HEK293T (cell line): ENCODE measurements at regions not wholly inside any gene's neighbourhood (a gene's known extent, or its start where the extent isn't known, plus 50 kb on each side); places are given as distances from the start of the nearest gene placed in this dataset.

Source experiments
- CTCF ChIA-PET: fragments of 350-600 bp; formaldehyde crosslinking; extraction: SDS; loops from one replicate; lab custom pipeline; 2021; ENCODE audit warnings: antibody characterized with exemption, inconsistent platforms; lab: Yijun Ruan, JAX
- POLR2A ChIA-PET: fragments of 350-600 bp; formaldehyde crosslinking; extraction: SDS; loops from one replicate; lab custom pipeline; 2020; ENCODE audit warnings: antibody characterized with exemption, inconsistent platforms; lab: Yijun Ruan, JAX
- DNase-seq: peaks from one replicate; pipeline ENCODE4 v3.0.0; 2012; ENCODE audit warnings: mixed read lengths; ENCODE audit errors: extremely low spot score
- ARNT ChIP-seq: fragments of 450-650 bp; IDR thresholded peaks from 2 replicates; pipeline ENCODE4 v1.6.1; 2017; ENCODE audit warnings: mild to moderate bottlenecking
- BHLHE40 ChIP-seq: fragments of 450-650 bp; IDR thresholded peaks from 2 replicates; pipeline ENCODE4 v1.6.1; 2016; ENCODE audit warnings: mild to moderate bottlenecking, moderate library complexity, borderline replicate concordance
- CTBP1 ChIP-seq: fragments of 450-650 bp; IDR thresholded peaks from 2 replicates; pipeline ENCODE4 v1.6.1; 2016; ENCODE audit warnings: borderline replicate concordance
- ELF4 ChIP-seq: fragments of 450-650 bp; IDR thresholded peaks from 2 replicates; pipeline ENCODE4 v1.6.1; 2017; ENCODE audit warnings: antibody characterized with exemption
- FOXA1 ChIP-seq: fragments of 450-650 bp; IDR thresholded peaks from 2 replicates; pipeline ENCODE4 v1.6.1; 2016; ENCODE audit warnings: mild to moderate bottlenecking
- FOXK2 ChIP-seq: fragments of 450-650 bp; IDR thresholded peaks from 2 replicates; pipeline ENCODE4 v1.6.1; 2016; ENCODE audit warnings: mild to moderate bottlenecking
- FOXM1 ChIP-seq: fragments of 450-650 bp; IDR thresholded peaks from 2 replicates; pipeline ENCODE4 v1.6.1; 2017; ENCODE audit warnings: mild to moderate bottlenecking, borderline replicate concordance
- HDGF ChIP-seq: fragments of 450-650 bp; IDR thresholded peaks from 2 replicates; pipeline ENCODE4 v1.6.1; 2017; ENCODE audit warnings: antibody characterized with exemption, borderline replicate concordance
- L3MBTL2 ChIP-seq: fragments of 450-650 bp; conservative IDR thresholded peaks from 2 replicates; pipeline ENCODE4 v1.6.1; 2016; ENCODE audit warnings: mild to moderate bottlenecking
- LEF1 ChIP-seq: fragments of 450-650 bp; IDR thresholded peaks from 2 replicates; pipeline ENCODE4 v1.6.1; 2017; ENCODE audit warnings: mild to moderate bottlenecking, borderline replicate concordance
- NFRKB ChIP-seq: fragments of 450-650 bp; IDR thresholded peaks from 2 replicates; pipeline ENCODE4 v1.6.1; 2016; ENCODE audit warnings: mild to moderate bottlenecking, moderate library complexity
- SP1 ChIP-seq: fragments of 450-650 bp; IDR thresholded peaks from 2 replicates; pipeline ENCODE4 v1.6.1; 2017
- SUZ12 ChIP-seq: fragments of 450-650 bp; IDR thresholded peaks from 2 replicates; pipeline ENCODE4 v1.6.1; 2016; ENCODE audit warnings: mild to moderate bottlenecking
- TARDBP ChIP-seq: fragments of 450-650 bp; IDR thresholded peaks from 2 replicates; pipeline ENCODE4 v1.6.1; 2016
- ZNF384 ChIP-seq: fragments of 450-650 bp; IDR thresholded peaks from 2 replicates; pipeline ENCODE4 v1.6.1; 2016
- TF ChIP-seq, protein P1 (sequence below): fragments of 450-650 bp; IDR thresholded peaks from 2 replicates; pipeline ENCODE4 v1.6.1; 2016

DNA sequence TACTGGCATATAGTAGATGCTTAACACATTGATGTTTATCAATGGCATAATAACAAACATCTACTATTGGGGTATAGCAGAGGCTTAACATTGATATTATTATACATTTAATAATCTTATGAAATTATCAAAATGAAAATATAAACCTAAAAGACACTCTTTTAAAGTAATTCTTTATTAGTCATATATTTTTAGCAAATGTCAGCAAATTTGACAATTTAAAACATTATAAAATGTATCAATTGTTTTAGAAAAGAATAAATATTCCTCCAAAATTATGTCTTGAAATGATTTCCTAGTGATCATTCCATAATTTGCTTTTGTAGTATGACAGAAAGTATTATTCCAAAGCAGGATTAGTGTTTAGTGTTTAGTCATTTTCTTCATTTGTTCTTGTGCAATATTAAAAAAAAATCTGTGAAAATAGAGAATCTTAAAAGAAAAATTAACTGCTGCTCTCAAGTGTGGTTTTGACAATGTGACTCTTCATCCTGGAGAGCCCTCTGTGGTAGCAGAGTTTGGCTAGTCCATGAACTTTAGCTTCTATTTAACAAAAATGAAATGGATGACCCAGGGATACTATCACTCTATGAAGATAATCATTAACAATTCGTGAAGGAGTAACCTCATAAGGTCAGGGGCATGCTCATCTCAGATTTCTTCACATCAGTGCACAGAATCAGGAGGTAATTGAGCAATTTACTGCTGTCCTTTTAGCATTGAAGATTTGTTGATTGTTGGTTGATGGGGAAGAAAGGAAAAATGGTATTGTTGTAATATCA lies 1018.5 kb downstream of the LRFN5 start:
- no peak for DNase-seq
- ChIA-PET CTCF (no interaction called here), POLR2A (no interaction called here)
- TF ChIP-seq ELF4 (no peak), SP1 (no peak), LEF1 (no peak), HDGF (no peak), ZNF384 (no peak), NFRKB (no peak)

GRCh38 chr14:42617005-42617404 lies 1010.3 kb downstream of the LRFN5 start:
- POLR2A ChIA-PET = no interaction called here
- TF ChIP-seq FOXM1 (no peak), ARNT (no peak), BHLHE40 (no peak), HDGF (no peak), ZNF384 (no peak), FOXK2 (no peak), ELF4 (no peak), L3MBTL2 (no peak), SP1 (no peak)
- TF ChIP-seq, protein P1, sequence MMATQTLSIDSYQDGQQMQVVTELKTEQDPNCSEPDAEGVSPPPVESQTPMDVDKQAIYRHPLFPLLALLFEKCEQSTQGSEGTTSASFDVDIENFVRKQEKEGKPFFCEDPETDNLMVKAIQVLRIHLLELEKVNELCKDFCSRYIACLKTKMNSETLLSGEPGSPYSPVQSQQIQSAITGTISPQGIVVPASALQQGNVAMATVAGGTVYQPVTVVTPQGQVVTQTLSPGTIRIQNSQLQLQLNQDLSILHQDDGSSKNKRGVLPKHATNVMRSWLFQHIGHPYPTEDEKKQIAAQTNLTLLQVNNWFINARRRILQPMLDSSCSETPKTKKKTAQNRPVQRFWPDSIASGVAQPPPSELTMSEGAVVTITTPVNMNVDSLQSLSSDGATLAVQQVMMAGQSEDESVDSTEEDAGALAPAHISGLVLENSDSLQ = no peak
- DNase-seq = no peak
- CTCF ChIA-PET = no interaction called here

DNA sequence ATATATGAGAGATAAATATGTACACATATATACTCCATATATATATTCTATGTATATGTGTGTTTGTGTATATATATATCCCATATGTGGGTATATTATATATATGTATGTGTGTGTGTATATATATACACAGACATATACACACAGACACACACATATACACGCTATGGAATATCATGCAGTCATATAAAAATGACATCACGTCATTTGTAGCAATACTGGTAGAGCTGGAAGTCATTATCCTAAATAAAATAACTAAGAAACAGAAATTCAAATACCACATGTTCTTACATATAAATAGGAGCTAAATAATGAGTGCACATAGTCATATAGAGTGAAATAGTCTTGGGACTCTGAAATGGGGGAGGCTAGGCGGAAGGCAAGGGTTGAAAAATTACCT lies 1000.2 kb downstream of the LRFN5 start:
- no peak for TF ChIP-seq HDGF
- no peak for TF ChIP-seq FOXK2
- no peak for TF ChIP-seq SUZ12
- no peak for TF ChIP-seq CTBP1
- TF ChIP-seq NFRKB = no peak
- TF ChIP-seq L3MBTL2 = no peak
- TF ChIP-seq, protein P1 = no peak
- TF ChIP-seq FOXM1 = no peak
- no peak for TF ChIP-seq LEF1
- TF ChIP-seq SP1 = no peak
- no peak for TF ChIP-seq FOXA1
- no peak for TF ChIP-seq BHLHE40
- TF ChIP-seq ELF4 = no peak
- TF ChIP-seq ZNF384 = no peak
- TF ChIP-seq ARNT = no peak
- TF ChIP-seq TARDBP = no peak
- DNase-seq = no peak
- ChIA-PET POLR2A (no interaction called here), CTCF (no interaction called here)

DNA sequence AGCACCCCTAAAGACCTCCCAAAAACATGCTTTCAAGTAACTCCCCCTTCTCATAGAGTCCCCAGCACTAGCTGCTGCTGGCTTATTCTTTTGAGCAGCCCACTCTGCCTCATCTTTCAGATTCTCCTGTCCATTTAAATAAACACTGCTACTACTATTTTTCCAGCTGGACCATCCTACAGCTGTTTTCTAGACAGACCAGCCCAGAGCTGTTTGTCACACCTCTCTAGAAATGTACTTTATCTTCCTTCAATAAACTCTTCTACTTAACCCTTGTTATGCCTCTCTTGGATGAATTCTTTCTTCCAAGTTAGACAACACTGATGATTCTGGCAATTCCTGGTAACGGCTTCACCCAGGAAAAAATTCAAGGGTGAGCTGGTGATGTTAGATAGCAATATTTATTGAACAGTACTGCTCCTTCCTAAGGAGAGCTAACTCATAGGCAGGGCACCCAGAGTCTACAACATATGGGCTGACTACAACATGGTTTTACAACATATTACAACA lies 995.7 kb downstream of the LRFN5 start:
- TF ChIP-seq FOXM1 (no peak), ARNT (no peak), SUZ12 (no peak), BHLHE40 (no peak), ELF4 (no peak), FOXA1 (no peak), L3MBTL2 (no peak), LEF1 (no peak)
- TF ChIP-seq, protein P1 = no peak
- DNase-seq = no peak
- CTCF ChIA-PET = no interaction called here
- POLR2A ChIA-PET = no interaction called here

- no peak for DNase-seq
- ChIA-PET CTCF (no interaction called here), POLR2A (no interaction called here)
- TF ChIP-seq HDGF (no peak), LEF1 (no peak), FOXA1 (no peak), TARDBP (no peak), L3MBTL2 (no peak), FOXK2 (no peak), FOXM1 (no peak), CTBP1 (no peak), SUZ12 (no peak), BHLHE40 (no peak), ELF4 (no peak), NFRKB (no peak), ZNF384 (no peak), SP1 (no peak), ARNT (no peak)
- TF ChIP-seq, protein P1 = no peak
Measured at GRCh38 chr14:42572032-42572431, 965.4 kb downstream of the LRFN5 start.

GRCh38 chr14:42569227-42569626 lies 962.6 kb downstream of the LRFN5 start:
- no peak for DNase-seq
- ChIA-PET POLR2A (no interaction called here), CTCF (no interaction called here)
- TF ChIP-seq FOXA1 (no peak), TARDBP (no peak), ELF4 (no peak), ARNT (no peak), HDGF (no peak), SP1 (no peak), BHLHE40 (no peak), NFRKB (no peak), ZNF384 (no peak), FOXM1 (no peak), FOXK2 (no peak), SUZ12 (no peak), CTBP1 (no peak), LEF1 (no peak), L3MBTL2 (no peak)
- TF ChIP-seq, protein P1 = no peak
